ENCODE measurements at regions not wholly inside any gene's neighbourhood (a gene's known extent, or its start where the extent isn't known, plus 50 kb on each side); places are given as distances from the start of the nearest gene placed in this dataset.

GRCh38 chr2:222127660-222128059 lies 171.1 kb downstream of the PAX3 start:
- H3K27ac Mint-ChIP-seq: no peak overlapping the region
- H3K27me3 Mint-ChIP-seq (ENCODE audit: low read depth): peaks cover 14% of the 10 kb centered on the region
- TF ChIP-seq CTCF (IDR thresholded peaks at IDR 0.05; ENCODE audit: unreplicated experiment in 3 of 3): no peak
- no peak overlapping the region for H3K4me3 Mint-ChIP-seq
- peaks cover 4% of the 10 kb centered on the region for H3K9me3 Mint-ChIP-seq
- no peaks in the 10 kb centered on the region for H3K36me3 Mint-ChIP-seq (ENCODE audit: low read depth)
- H3K4me1 Mint-ChIP-seq: no peaks in the 10 kb centered on the region

GRCh38 chr2:222120933-222121332 lies 177.9 kb downstream of the PAX3 start:
- TF ChIP-seq CTCF (IDR thresholded peaks at IDR 0.05; ENCODE audit: unreplicated experiment in 3 of 3): no peak
- no peak overlapping the region for H3K27ac Mint-ChIP-seq

GRCh38 chr2:222115296-222115695 lies 183.5 kb downstream of the PAX3 start:
- TF ChIP-seq CTCF (IDR thresholded peaks at IDR 0.05; ENCODE audit: unreplicated experiment in 3 of 3): no peak
- Mint-ChIP-seq H3K4me3 (no peak overlapping the region), H3K9me3 (no peaks in the 10 kb centered on the region), H3K36me3 (ENCODE audit: low read depth) (no peaks in the 10 kb centered on the region), H3K27ac (no peak overlapping the region), H3K27me3 (ENCODE audit: low read depth) (peaks cover 8% of the 10 kb centered on the region), H3K4me1 (no peaks in the 10 kb centered on the region)

More at GRCh38 chr2:222120933-222121332, 177.9 kb downstream of the PAX3 start:
- Mint-ChIP-seq H3K9me3 (no peaks in the 10 kb centered on the region), H3K36me3 (ENCODE audit: low read depth) (no peaks in the 10 kb centered on the region), H3K4me3 (no peak overlapping the region), H3K4me1 (no peaks in the 10 kb centered on the region), H3K27me3 (ENCODE audit: low read depth) (peaks cover 23% of the 10 kb centered on the region)

- H3K36me3 Mint-ChIP-seq (ENCODE audit: low read depth): no peaks in the 10 kb centered on the region
- no peak overlapping the region for H3K27ac Mint-ChIP-seq
- no peak for TF ChIP-seq CTCF (IDR thresholded peaks at IDR 0.05; ENCODE audit: unreplicated experiment in 3 of 3)
- H3K4me1 Mint-ChIP-seq: no peaks in the 10 kb centered on the region
- no peaks in the 10 kb centered on the region for H3K9me3 Mint-ChIP-seq
- no peak overlapping the region for H3K4me3 Mint-ChIP-seq
- peaks cover 21% of the 10 kb centered on the region for H3K27me3 Mint-ChIP-seq (ENCODE audit: low read depth)
Measured at GRCh38 chr2:222108957-222109585, 189.7 kb downstream of the PAX3 start.

- H3K4me3 Mint-ChIP-seq: no peak overlapping the region
- no peaks in the 10 kb centered on the region for H3K4me1 Mint-ChIP-seq
- H3K27ac Mint-ChIP-seq: no peak overlapping the region
- no peak for TF ChIP-seq CTCF (IDR thresholded peaks at IDR 0.05; ENCODE audit: unreplicated experiment in 3 of 3)
- H3K36me3 Mint-ChIP-seq (ENCODE audit: low read depth): no peaks in the 10 kb centered on the region
- H3K9me3 Mint-ChIP-seq: no peaks in the 10 kb centered on the region
- peaks cover 21% of the 10 kb centered on the region for H3K27me3 Mint-ChIP-seq (ENCODE audit: low read depth)
Measured at GRCh38 chr2:222108497-222108896, 190.3 kb downstream of the PAX3 start.

- no peak for TF ChIP-seq CTCF (IDR thresholded peaks at IDR 0.05; ENCODE audit: unreplicated experiment in 3 of 3)
- no peak overlapping the region for H3K4me3 Mint-ChIP-seq
- H3K4me1 Mint-ChIP-seq: peaks cover 9% of the 10 kb centered on the region
- H3K36me3 Mint-ChIP-seq (ENCODE audit: low read depth): no peaks in the 10 kb centered on the region
- H3K9me3 Mint-ChIP-seq: no peaks in the 10 kb centered on the region
- no peak overlapping the region for H3K27ac Mint-ChIP-seq
- peaks cover 28% of the 10 kb centered on the region for H3K27me3 Mint-ChIP-seq (ENCODE audit: low read depth)
Measured at GRCh38 chr2:222105046-222105445, 193.8 kb downstream of the PAX3 start.

Measured in nephron (organoid).